ENCODE measurements at regions not wholly inside any gene's neighbourhood (a gene's known extent, or its start where the extent isn't known, plus 50 kb on each side); places are given as distances from the start of the nearest gene placed in this dataset.

DNA sequence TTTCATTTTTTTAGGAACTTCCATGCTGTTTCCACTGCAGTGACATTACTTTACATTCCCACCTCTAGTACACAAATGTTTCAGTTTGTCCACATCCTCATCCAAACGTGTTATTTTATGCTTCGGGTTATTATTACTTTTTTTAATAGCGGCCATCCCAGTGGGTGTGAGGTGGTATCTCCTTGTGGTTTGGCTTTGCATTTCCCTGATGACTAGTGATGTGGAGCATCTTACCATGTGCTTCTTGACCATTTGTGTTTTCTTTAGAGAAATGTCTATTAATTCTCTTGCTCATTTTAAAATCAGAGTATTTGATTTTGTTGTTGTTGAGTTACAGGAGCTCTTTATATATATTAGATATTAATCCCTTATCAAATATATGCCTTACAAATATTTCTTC, 70.3 kb upstream of the ANO1 start:
- Histone ChIP-seq H3K36me3 (ENCODE audit: control insufficient read depth, insufficient read depth, low read length) (no peaks in the 10 kb centered on the region), H3K27me3 (ENCODE audit: control insufficient read depth, insufficient read depth, low read length) (peaks cover 4% of the 10 kb centered on the region), H3K4me1 (ENCODE audit: control insufficient read depth, insufficient read depth, low read length) (no peaks in the 10 kb centered on the region), H3K27ac (ENCODE audit: low read length) (no peak overlapping the region), H3K9me3 (ENCODE audit: control insufficient read depth, insufficient read depth, low read depth, low read length) (no peaks in the 10 kb centered on the region), H3K4me3 (ENCODE audit: low read depth in 2 of 2, low read length in 2 of 2) (no peak overlapping the region)
- BruUV-seq (replicated peaks): no TSS peak
- intact Hi-C loops (cut with micrococcal nuclease; ENCODE audit: unreplicated experiment): no loop called here
- no peak for TF ChIP-seq POLR2AphosphoS5 (IDR thresholded peaks at IDR 0.05; ENCODE audit: low read depth, low read length)
- TF ChIP-seq, protein P1, sequence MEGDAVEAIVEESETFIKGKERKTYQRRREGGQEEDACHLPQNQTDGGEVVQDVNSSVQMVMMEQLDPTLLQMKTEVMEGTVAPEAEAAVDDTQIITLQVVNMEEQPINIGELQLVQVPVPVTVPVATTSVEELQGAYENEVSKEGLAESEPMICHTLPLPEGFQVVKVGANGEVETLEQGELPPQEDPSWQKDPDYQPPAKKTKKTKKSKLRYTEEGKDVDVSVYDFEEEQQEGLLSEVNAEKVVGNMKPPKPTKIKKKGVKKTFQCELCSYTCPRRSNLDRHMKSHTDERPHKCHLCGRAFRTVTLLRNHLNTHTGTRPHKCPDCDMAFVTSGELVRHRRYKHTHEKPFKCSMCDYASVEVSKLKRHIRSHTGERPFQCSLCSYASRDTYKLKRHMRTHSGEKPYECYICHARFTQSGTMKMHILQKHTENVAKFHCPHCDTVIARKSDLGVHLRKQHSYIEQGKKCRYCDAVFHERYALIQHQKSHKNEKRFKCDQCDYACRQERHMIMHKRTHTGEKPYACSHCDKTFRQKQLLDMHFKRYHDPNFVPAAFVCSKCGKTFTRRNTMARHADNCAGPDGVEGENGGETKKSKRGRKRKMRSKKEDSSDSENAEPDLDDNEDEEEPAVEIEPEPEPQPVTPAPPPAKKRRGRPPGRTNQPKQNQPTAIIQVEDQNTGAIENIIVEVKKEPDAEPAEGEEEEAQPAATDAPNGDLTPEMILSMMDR (IDR thresholded peaks at IDR 0.05): no peak
- TF ChIP-seq, protein P2, sequence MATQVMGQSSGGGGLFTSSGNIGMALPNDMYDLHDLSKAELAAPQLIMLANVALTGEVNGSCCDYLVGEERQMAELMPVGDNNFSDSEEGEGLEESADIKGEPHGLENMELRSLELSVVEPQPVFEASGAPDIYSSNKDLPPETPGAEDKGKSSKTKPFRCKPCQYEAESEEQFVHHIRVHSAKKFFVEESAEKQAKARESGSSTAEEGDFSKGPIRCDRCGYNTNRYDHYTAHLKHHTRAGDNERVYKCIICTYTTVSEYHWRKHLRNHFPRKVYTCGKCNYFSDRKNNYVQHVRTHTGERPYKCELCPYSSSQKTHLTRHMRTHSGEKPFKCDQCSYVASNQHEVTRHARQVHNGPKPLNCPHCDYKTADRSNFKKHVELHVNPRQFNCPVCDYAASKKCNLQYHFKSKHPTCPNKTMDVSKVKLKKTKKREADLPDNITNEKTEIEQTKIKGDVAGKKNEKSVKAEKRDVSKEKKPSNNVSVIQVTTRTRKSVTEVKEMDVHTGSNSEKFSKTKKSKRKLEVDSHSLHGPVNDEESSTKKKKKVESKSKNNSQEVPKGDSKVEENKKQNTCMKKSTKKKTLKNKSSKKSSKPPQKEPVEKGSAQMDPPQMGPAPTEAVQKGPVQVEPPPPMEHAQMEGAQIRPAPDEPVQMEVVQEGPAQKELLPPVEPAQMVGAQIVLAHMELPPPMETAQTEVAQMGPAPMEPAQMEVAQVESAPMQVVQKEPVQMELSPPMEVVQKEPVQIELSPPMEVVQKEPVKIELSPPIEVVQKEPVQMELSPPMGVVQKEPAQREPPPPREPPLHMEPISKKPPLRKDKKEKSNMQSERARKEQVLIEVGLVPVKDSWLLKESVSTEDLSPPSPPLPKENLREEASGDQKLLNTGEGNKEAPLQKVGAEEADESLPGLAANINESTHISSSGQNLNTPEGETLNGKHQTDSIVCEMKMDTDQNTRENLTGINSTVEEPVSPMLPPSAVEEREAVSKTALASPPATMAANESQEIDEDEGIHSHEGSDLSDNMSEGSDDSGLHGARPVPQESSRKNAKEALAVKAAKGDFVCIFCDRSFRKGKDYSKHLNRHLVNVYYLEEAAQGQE (IDR thresholded peaks at IDR 0.05; ENCODE audit: insufficient read depth in 1 of 2, low read depth in 2 of 2, low read length in 1 of 2): no peak
- no peak for TF ChIP-seq TCF7L2 (IDR thresholded peaks at IDR 0.05; ENCODE audit: low read depth, low read length)
- no peak for TF ChIP-seq SIN3A (IDR thresholded peaks at IDR 0.05; ENCODE audit: borderline replicate concordance, insufficient read depth, low read depth, low read length)
- in situ Hi-C loops (cut with HindIII; ENCODE audit: low pct_unique_long_range_greater_than_20kb, low sequenced_read_pairs): no loop called here
- ATAC-seq (no peak), DNase-seq (ENCODE audit: low read depth, low spot score) (no peak)
- ChIA-PET POLR2A (interaction anchor here (0.6 kb wide), 1 partner anchor 213 kb away, joined by 6 read pairs; no protein-coding TSS in a partner anchor), CTCF (no interaction called here)

DNA sequence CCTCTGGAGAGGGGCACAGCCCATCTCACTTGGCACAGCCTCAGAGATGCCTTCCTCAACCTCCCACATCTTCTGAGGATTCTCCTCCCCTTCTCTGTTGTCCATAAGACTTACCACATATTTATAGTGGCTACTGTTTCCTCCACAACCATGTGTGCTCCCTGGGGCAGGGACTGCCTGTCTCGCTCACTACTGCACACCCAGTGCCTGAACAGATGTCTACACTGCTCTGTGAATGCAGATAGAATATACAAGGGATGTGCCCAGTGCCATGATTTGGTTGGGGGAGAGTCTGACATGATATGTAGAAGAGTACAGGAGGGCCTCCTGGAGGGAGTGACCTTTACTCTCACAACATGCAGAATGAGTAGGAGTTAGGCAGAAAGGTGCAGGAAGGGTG, 67.3 kb upstream of the ANO1 start:
- no peak for ATAC-seq
- H3K27ac ChIP-seq (ENCODE audit: low read length): no peak overlapping the region
- H3K36me3 ChIP-seq (ENCODE audit: control insufficient read depth, insufficient read depth, low read length): no peaks in the 10 kb centered on the region
- intact Hi-C loops (cut with micrococcal nuclease; ENCODE audit: unreplicated experiment) (no loop called here), in situ Hi-C loops (cut with HindIII; ENCODE audit: low pct_unique_long_range_greater_than_20kb, low sequenced_read_pairs) (no loop called here)
- H3K4me3 ChIP-seq (ENCODE audit: low read depth in 2 of 2, low read length in 2 of 2): no peak overlapping the region
- no peaks in the 10 kb centered on the region for H3K4me1 ChIP-seq (ENCODE audit: control insufficient read depth, insufficient read depth, low read length)
- POLR2A ChIA-PET: no interaction called here
- H3K9me3 ChIP-seq (ENCODE audit: control insufficient read depth, insufficient read depth, low read depth, low read length): no peaks in the 10 kb centered on the region
- H3K27me3 ChIP-seq (ENCODE audit: control insufficient read depth, insufficient read depth, low read length): no peaks in the 10 kb centered on the region; the same call in none of the 2 replicates
- TF ChIP-seq, protein P2 (IDR thresholded peaks at IDR 0.05; ENCODE audit: insufficient read depth in 1 of 2, low read depth in 2 of 2, low read length in 1 of 2): no peak
- TF ChIP-seq TCF7L2 (IDR thresholded peaks at IDR 0.05; ENCODE audit: low read depth, low read length) (no peak), POLR2AphosphoS5 (IDR thresholded peaks at IDR 0.05; ENCODE audit: low read depth, low read length) (no peak), SIN3A (IDR thresholded peaks at IDR 0.05; ENCODE audit: borderline replicate concordance, insufficient read depth, low read depth, low read length) (no peak)
- TF ChIP-seq, protein P1 (IDR thresholded peaks at IDR 0.05): no peak
- CTCF ChIA-PET: no interaction called here
- no peak for DNase-seq (ENCODE audit: low read depth, low spot score)
- BruUV-seq (replicated peaks): no TSS peak

All from Panc1 (cell line).